ENCODE measurements at regions not wholly inside any gene's neighbourhood (a gene's known extent, or its start where the extent isn't known, plus 50 kb on each side); places are given as distances from the start of the nearest gene placed in this dataset.

- Histone ChIP-seq H2AFZ (ENCODE audit: insufficient read depth, low read depth, low read length, poor library complexity, severe bottlenecking) (no peak overlapping the region), H3K4me2 (replicated peaks; ENCODE audit: low read depth, low read length, poor library complexity, severe bottlenecking) (no peak overlapping the region), H3K4me3 (ENCODE audit: control extremely low read depth in 1 of 5, extremely low read depth in 1 of 5, insufficient read depth in 1 of 5, low read depth in 2 of 5, low read length in 4 of 5) (no peak overlapping the region), H3K9me3 (ENCODE audit: control extremely low read depth in 1 of 3, control insufficient read depth in 2 of 3, insufficient read depth in 1 of 3, low read length in 2 of 3) (peaks cover 2 to 18% (median 9%) of the 10 kb centered on the region in 3 donors), H3K27me3 (replicated peaks in 1 of 4; ENCODE audit: control extremely low read depth in 1 of 4, control insufficient read depth in 3 of 4, insufficient read depth in 4 of 4, low read length in 3 of 4) (no peaks in the 10 kb centered on the region), H3K9ac (ENCODE audit: low read length) (no peak overlapping the region), H4K20me1 (ENCODE audit: control insufficient read depth, insufficient read depth, low read length, poor library complexity, severe bottlenecking) (no peaks in the 10 kb centered on the region), H3K79me2 (ENCODE audit: control insufficient read depth, insufficient read depth, low read length) (no peaks in the 10 kb centered on the region), H3K36me3 (replicated peaks in 1 of 2; ENCODE audit: control extremely low read depth in 1 of 2, control insufficient read depth in 1 of 2, extremely low read depth in 1 of 2, insufficient read depth in 2 of 2, low read length in 1 of 2) (no peaks in the 10 kb centered on the region), H3K27ac (ENCODE audit: low read length in 2 of 2) (no peak overlapping the region), H3K4me1 (ENCODE audit: control insufficient read depth in 2 of 2, insufficient read depth in 2 of 2, low read length in 2 of 2) (peaks cover 3 to 5% of the 10 kb centered on the region in 2 donors)
- WGBS (ENCODE audit: insufficient coverage), result no CpG with 5 or more reads among the region's 1 CpG
- Mint-ChIP-seq H3K9me3 (ENCODE audit: insufficient read depth) (peaks cover 9% of the 10 kb centered on the region), H3K27me3 (no peaks in the 10 kb centered on the region), H3K4me3 (no peak overlapping the region), H3K27ac (no peak overlapping the region), H3K4me1 (peaks cover 4% of the 10 kb centered on the region)
- no peak for DNase-seq
- ATAC-seq (ENCODE audit: low read depth), result no peak
- POLR2A ChIA-PET, result no interaction called here
- intact Hi-C loops (cut with micrococcal nuclease), result no loop called here
- CTCF ChIA-PET, result no interaction called here
- no peak for TF ChIP-seq CTCF (IDR thresholded peaks at IDR 0.05)
- no peak for TF ChIP-seq EZH2 (IDR thresholded peaks at IDR 0.05; ENCODE audit: borderline replicate concordance, insufficient read depth, low read depth, low read length, poor library complexity, severe bottlenecking)
These were observed 130.8 kb downstream of the B3GNT2 start for GRCh38 chr2:62326735-62327134.

- Mint-ChIP-seq H3K27ac (no peak overlapping the region), H3K4me3 (no peak overlapping the region), H3K27me3 (no peaks in the 10 kb centered on the region), H3K4me1 (peaks cover 7% of the 10 kb centered on the region), H3K9me3 (ENCODE audit: insufficient read depth) (peaks cover 6% of the 10 kb centered on the region)
- ChIA-PET CTCF (no interaction called here), POLR2A (no interaction called here)
- Histone ChIP-seq H3K9ac (ENCODE audit: low read length) (no peak overlapping the region), H3K4me2 (replicated peaks; ENCODE audit: low read depth, low read length, poor library complexity, severe bottlenecking) (no peak overlapping the region), H3K9me3 (ENCODE audit: control extremely low read depth in 1 of 3, control insufficient read depth in 2 of 3, insufficient read depth in 1 of 3, low read length in 2 of 3) (peaks cover 2 to 18% (median 9%) of the 10 kb centered on the region in 3 donors), H3K27me3 (replicated peaks in 1 of 4; ENCODE audit: control extremely low read depth in 1 of 4, control insufficient read depth in 3 of 4, insufficient read depth in 4 of 4, low read length in 3 of 4) (no peaks in the 10 kb centered on the region), H3K79me2 (ENCODE audit: control insufficient read depth, insufficient read depth, low read length) (no peaks in the 10 kb centered on the region), H3K27ac (ENCODE audit: low read length in 2 of 2) (no peak overlapping the region), H3K36me3 (replicated peaks in 1 of 2; ENCODE audit: control extremely low read depth in 1 of 2, control insufficient read depth in 1 of 2, extremely low read depth in 1 of 2, insufficient read depth in 2 of 2, low read length in 1 of 2) (no peaks in the 10 kb centered on the region), H2AFZ (ENCODE audit: insufficient read depth, low read depth, low read length, poor library complexity, severe bottlenecking) (no peak overlapping the region), H4K20me1 (ENCODE audit: control insufficient read depth, insufficient read depth, low read length, poor library complexity, severe bottlenecking) (no peaks in the 10 kb centered on the region), H3K4me1 (ENCODE audit: control insufficient read depth in 2 of 2, insufficient read depth in 2 of 2, low read length in 2 of 2) (peaks cover 4 to 5% of the 10 kb centered on the region in 2 donors), H3K4me3 (ENCODE audit: control extremely low read depth in 1 of 5, extremely low read depth in 1 of 5, insufficient read depth in 1 of 5, low read depth in 2 of 5, low read length in 4 of 5) (no peak overlapping the region)
- DNase-seq (no peak), ATAC-seq (ENCODE audit: low read depth) (no peak)
- intact Hi-C loops (cut with micrococcal nuclease), result no loop called here
- no peak for TF ChIP-seq EZH2 (IDR thresholded peaks at IDR 0.05; ENCODE audit: borderline replicate concordance, insufficient read depth, low read depth, low read length, poor library complexity, severe bottlenecking)
- no peak for TF ChIP-seq CTCF (IDR thresholded peaks at IDR 0.05)
- 93% methylated on average over 4 of the region's 5 CpGs for WGBS (ENCODE audit: insufficient coverage)
These were observed 129.5 kb downstream of the B3GNT2 start for GRCh38 chr2:62325398-62325797.

All from B cell (primary cell).